GM12891 (cell line): ENCODE measurements at regions not wholly inside any gene's neighbourhood (a gene's known extent, or its start where the extent isn't known, plus 50 kb on each side); places are given as distances from the start of the nearest gene placed in this dataset.

Experiments used
- PAX5 ChIP-seq: IDR thresholded peaks from 2 replicates; pipeline ENCODE4 v1.6.1; 2011; ENCODE audit warnings: low read length, moderate library complexity, mild to moderate bottlenecking; ENCODE audit not compliant: insufficient read depth, severe bottlenecking
- POLR2A ChIP-seq: IDR thresholded peaks from 2 replicates; pipeline ENCODE4 v1.6.1; 2011; ENCODE audit warnings: low read depth, low read length, control low read depth
- POLR2AphosphoS5 ChIP-seq: IDR thresholded peaks from 2 replicates; pipeline ENCODE4 v1.6.1; 2011; ENCODE audit warnings: low read depth, low read length, control low read depth
- POU2F2 ChIP-seq: IDR thresholded peaks from 2 replicates; pipeline ENCODE4 v1.6.1; 2011; ENCODE audit warnings: low read depth, mild to moderate bottlenecking, control low read depth, low read length, moderate library complexity
- TAF1 ChIP-seq: IDR thresholded peaks from 2 replicates; pipeline ENCODE4 v1.6.1; 2011; ENCODE audit warnings: low read depth, low read length, control low read depth

GRCh38 chr18:10350661-10351060 lies 103.8 kb upstream of the APCDD1 start:
- TF ChIP-seq POLR2AphosphoS5 (no peak), POLR2A (no peak), TAF1 (no peak), POU2F2 (no peak), PAX5 (no peak)
